ENCODE measurements at regions not wholly inside any gene's neighbourhood (a gene's known extent, or its start where the extent isn't known, plus 50 kb on each side); places are given as distances from the start of the nearest gene placed in this dataset.

DNA sequence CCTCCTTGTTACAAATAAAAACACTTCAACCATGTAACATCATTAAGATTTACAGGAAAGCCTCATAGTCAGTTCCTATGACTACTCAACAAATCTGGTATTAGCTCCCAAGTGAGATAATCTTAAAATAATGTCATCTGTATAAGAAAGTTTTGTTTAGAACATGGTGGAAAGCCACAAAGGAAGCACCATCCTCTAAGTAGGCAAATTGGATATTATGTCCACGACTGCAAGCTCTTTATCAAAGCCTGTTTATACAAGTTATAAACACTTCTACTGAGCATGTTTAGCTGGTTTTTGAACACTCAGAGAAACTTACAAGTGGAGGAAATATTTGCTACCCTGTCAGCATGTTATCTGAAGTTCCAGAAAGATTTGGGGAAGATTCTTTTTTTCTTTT, 349.8 kb downstream of the ARL4A start:
- intact Hi-C loops (cut with DNase I) = no loop called here
- H3K36me3 ChIP-seq (ENCODE audit: control insufficient read depth in 2 of 3, insufficient read depth in 3 of 3, low read length in 3 of 3) = no peaks in the 10 kb centered on the region
- no peak overlapping the region for H3K9ac ChIP-seq (ENCODE audit: low read length in 3 of 3)
- no peaks in the 10 kb centered on the region for H3K27me3 ChIP-seq (ENCODE audit: control insufficient read depth, insufficient read depth, low read length)
- DNase-seq (no peak), FAIRE-seq (no peak)
- no peak overlapping the region for H3K27ac ChIP-seq (ENCODE audit: low read depth in 2 of 2, low read length in 2 of 2)
- TF ChIP-seq, protein P1, sequence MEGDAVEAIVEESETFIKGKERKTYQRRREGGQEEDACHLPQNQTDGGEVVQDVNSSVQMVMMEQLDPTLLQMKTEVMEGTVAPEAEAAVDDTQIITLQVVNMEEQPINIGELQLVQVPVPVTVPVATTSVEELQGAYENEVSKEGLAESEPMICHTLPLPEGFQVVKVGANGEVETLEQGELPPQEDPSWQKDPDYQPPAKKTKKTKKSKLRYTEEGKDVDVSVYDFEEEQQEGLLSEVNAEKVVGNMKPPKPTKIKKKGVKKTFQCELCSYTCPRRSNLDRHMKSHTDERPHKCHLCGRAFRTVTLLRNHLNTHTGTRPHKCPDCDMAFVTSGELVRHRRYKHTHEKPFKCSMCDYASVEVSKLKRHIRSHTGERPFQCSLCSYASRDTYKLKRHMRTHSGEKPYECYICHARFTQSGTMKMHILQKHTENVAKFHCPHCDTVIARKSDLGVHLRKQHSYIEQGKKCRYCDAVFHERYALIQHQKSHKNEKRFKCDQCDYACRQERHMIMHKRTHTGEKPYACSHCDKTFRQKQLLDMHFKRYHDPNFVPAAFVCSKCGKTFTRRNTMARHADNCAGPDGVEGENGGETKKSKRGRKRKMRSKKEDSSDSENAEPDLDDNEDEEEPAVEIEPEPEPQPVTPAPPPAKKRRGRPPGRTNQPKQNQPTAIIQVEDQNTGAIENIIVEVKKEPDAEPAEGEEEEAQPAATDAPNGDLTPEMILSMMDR (IDR thresholded peaks at IDR 0.05; ENCODE audit: borderline replicate concordance, extremely low read depth, insufficient read depth) = no peak
- no peaks in the 10 kb centered on the region for H3K9me3 ChIP-seq (ENCODE audit: control insufficient read depth in 2 of 3, insufficient read depth in 1 of 3, low read length in 3 of 3)
- H3K4me3 ChIP-seq (ENCODE audit: low read length in 3 of 3) = no peak overlapping the region
- no peaks in the 10 kb centered on the region for H3K4me1 ChIP-seq (ENCODE audit: control insufficient read depth in 2 of 3, insufficient read depth in 2 of 3, low read depth in 1 of 3, low read length in 3 of 3)

DNA sequence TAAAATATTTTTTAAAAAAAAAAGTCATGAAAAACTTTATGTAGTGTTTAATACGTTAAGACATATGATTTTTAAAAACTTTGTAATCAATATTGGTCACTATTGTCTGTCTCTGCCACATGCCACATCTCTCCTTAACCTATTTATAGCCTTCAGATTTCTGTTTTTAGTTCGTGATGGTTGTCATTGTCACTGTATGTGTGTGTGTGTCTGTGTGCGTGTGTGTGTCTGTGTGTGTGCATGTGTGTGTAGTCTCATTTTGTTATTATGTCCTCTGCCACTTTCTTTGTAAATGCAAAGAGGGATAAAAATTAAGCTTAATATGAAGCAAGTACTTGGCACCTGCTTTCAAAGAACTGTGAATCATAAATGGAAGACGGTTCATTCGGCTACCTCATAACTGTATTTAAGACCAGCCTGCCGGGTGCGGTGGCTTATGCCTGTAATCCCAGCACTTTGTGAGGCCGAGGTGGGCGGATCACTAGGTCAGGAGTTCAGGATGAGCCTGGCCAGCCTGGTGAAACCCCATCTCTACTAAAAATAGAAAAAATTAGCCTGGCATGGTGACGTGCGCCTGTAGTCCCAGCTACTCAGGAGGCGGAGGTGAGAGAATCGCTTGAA, 354.0 kb downstream of the ARL4A start:
- Histone ChIP-seq H3K4me3 (ENCODE audit: low read length in 3 of 3) (no peak overlapping the region), H3K27me3 (ENCODE audit: control insufficient read depth, insufficient read depth, low read length) (no peaks in the 10 kb centered on the region), H3K9me3 (ENCODE audit: control insufficient read depth in 2 of 3, insufficient read depth in 1 of 3, low read length in 3 of 3) (peaks cover 0 to 2% (median 0%) of the 10 kb centered on the region in 3 donors), H3K36me3 (ENCODE audit: control insufficient read depth in 2 of 3, insufficient read depth in 3 of 3, low read length in 3 of 3) (no peaks in the 10 kb centered on the region), H3K27ac (ENCODE audit: low read depth in 2 of 2, low read length in 2 of 2) (no peak overlapping the region), H3K9ac (ENCODE audit: low read length in 3 of 3) (no peak overlapping the region), H3K4me1 (ENCODE audit: control insufficient read depth in 2 of 3, insufficient read depth in 2 of 3, low read depth in 1 of 3, low read length in 3 of 3) (no peaks in the 10 kb centered on the region)
- DNase-seq = no peak
- TF ChIP-seq, protein P1 (IDR thresholded peaks at IDR 0.05; ENCODE audit: borderline replicate concordance, extremely low read depth, insufficient read depth) = no peak
- intact Hi-C loops (cut with DNase I) = no loop called here
- no peak for FAIRE-seq

DNA sequence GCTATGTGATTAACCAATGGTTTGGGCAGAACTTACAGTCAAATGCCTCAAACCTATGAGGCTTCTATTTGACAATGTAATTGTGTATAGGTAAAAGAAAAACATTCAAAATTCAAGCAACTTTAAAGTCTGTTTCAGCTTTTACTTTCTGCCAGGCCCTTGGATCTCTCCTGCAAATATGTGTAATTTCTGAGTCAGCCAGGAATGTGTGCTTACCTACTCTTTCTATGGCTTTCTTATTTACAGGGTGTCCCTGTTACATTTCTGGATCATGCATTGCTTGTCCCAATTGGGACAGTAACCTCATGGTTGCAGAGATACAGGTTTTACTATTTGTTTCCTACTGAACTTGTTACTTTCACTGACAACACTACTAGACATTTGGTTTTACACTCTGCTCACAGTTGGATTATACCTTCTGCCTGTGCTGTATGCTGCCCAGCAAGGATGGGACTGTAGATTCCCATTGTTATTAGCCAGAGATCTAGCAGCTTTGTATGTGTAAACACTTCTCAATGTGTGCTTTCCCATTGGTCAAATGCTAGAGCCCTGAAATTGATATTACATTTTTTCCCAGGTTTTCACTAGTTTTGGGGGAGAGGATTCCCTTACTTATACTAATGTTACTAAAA, 355.3 kb downstream of the ARL4A start:
- H3K9ac ChIP-seq (ENCODE audit: low read length in 3 of 3) = no peak overlapping the region

More for the DNA sequence above, 355.3 kb downstream of the ARL4A start:
- no peak overlapping the region for H3K27ac ChIP-seq (ENCODE audit: low read depth in 2 of 2, low read length in 2 of 2)
- no peaks in the 10 kb centered on the region for H3K4me1 ChIP-seq (ENCODE audit: control insufficient read depth in 2 of 3, insufficient read depth in 2 of 3, low read depth in 1 of 3, low read length in 3 of 3)
- DNase-seq (no peak), FAIRE-seq (no peak)
- intact Hi-C loops (cut with DNase I) = no loop called here
- H3K27me3 ChIP-seq (ENCODE audit: control insufficient read depth, insufficient read depth, low read length) = no peaks in the 10 kb centered on the region
- no peak overlapping the region for H3K4me3 ChIP-seq (ENCODE audit: low read length in 3 of 3)
- TF ChIP-seq, protein P1 (IDR thresholded peaks at IDR 0.05; ENCODE audit: borderline replicate concordance, extremely low read depth, insufficient read depth) = no peak
- H3K36me3 ChIP-seq (ENCODE audit: control insufficient read depth in 2 of 3, insufficient read depth in 3 of 3, low read length in 3 of 3) = no peaks in the 10 kb centered on the region
- H3K9me3 ChIP-seq (ENCODE audit: control insufficient read depth in 2 of 3, insufficient read depth in 1 of 3, low read length in 3 of 3) = peaks cover 0 to 2% (median 0%) of the 10 kb centered on the region in 3 donors
